ENCODE measurements at regions not wholly inside any gene's neighbourhood (a gene's known extent, or its start where the extent isn't known, plus 50 kb on each side); places are given as distances from the start of the nearest gene placed in this dataset.

- no peak for TF ChIP-seq CTCF (IDR thresholded peaks at IDR 0.05; ENCODE audit: low read depth, low read length, poor library complexity, severe bottlenecking)
- TF ChIP-seq EZH2phosphoT487 (IDR thresholded peaks at IDR 0.05; ENCODE audit: borderline replicate concordance, low read length) = no peak
Measured at GRCh38 chr9:129283705-129284606, 105.9 kb upstream of the IER5L start.

All from DOHH2 (cell line).